ENCODE measurements at regions not wholly inside any gene's neighbourhood (a gene's known extent, or its start where the extent isn't known, plus 50 kb on each side); places are given as distances from the start of the nearest gene placed in this dataset.

- H3K27me3 Mint-ChIP-seq: peaks cover 17 to 27% of the 10 kb centered on the region in 2 donors
- H3K36me3 Mint-ChIP-seq: peaks cover 2 to 9% of the 10 kb centered on the region in 2 donors
- H3K4me3 Mint-ChIP-seq: no peak overlapping the region
- no peak overlapping the region for H3K27ac Mint-ChIP-seq
- DNase-seq: no peak
- ATAC-seq (replicated peaks): no peak
- peaks cover 14 to 19% of the 10 kb centered on the region in 2 donors for H3K9me3 Mint-ChIP-seq
- no peaks in the 10 kb centered on the region for H3K4me1 Mint-ChIP-seq
Measured at GRCh38 chr7:131251371-131251770, 76.3 kb upstream of the MKLN1 start.

- peaks cover 2 to 9% of the 10 kb centered on the region in 2 donors for H3K36me3 Mint-ChIP-seq
- peaks cover 17 to 27% of the 10 kb centered on the region in 2 donors for H3K27me3 Mint-ChIP-seq
- H3K27ac Mint-ChIP-seq: no peak overlapping the region
- no peak for ATAC-seq (replicated peaks)
- no peak for DNase-seq
- H3K9me3 Mint-ChIP-seq: peaks cover 14 to 19% of the 10 kb centered on the region in 2 donors
- H3K4me3 Mint-ChIP-seq: no peak overlapping the region
- no peaks in the 10 kb centered on the region for H3K4me1 Mint-ChIP-seq
Measured at GRCh38 chr7:131252976-131253375, 74.7 kb upstream of the MKLN1 start.

GRCh38 chr7:131254211-131254610 is 73.5 kb upstream of the MKLN1 start:
- DNase-seq (no peak), ATAC-seq (replicated peaks) (no peak)
- Mint-ChIP-seq H3K4me3 (no peak overlapping the region), H3K27ac (no peak overlapping the region), H3K36me3 (peaks cover 2 to 9% of the 10 kb centered on the region in 2 donors), H3K4me1 (no peaks in the 10 kb centered on the region), H3K9me3 (peaks cover 14 to 19% of the 10 kb centered on the region in 2 donors), H3K27me3 (peaks cover 21 to 22% of the 10 kb centered on the region in 2 donors)

- Mint-ChIP-seq H3K4me1 (no peaks in the 10 kb centered on the region), H3K9me3 (peaks cover 14 to 19% of the 10 kb centered on the region in 2 donors), H3K4me3 (no peak overlapping the region), H3K27ac (no peak overlapping the region), H3K27me3 (peaks cover 10 to 11% of the 10 kb centered on the region in 2 donors), H3K36me3 (peaks cover 2 to 9% of the 10 kb centered on the region in 2 donors)
- no peak for ATAC-seq (replicated peaks)
- DNase-seq: no peak
Measured at GRCh38 chr7:131255242-131255641, 72.4 kb upstream of the MKLN1 start.

GRCh38 chr7:131261476-131261994 is 66.1 kb upstream of the MKLN1 start:
- no peak for ATAC-seq (replicated peaks)
- no peak overlapping the region for H3K27ac Mint-ChIP-seq
- H3K9me3 Mint-ChIP-seq: no peaks in the 10 kb centered on the region
- peaks cover 0 to 4% of the 10 kb centered on the region in 2 donors for H3K36me3 Mint-ChIP-seq
- peaks cover 10 to 15% of the 10 kb centered on the region in 2 donors for H3K4me1 Mint-ChIP-seq
- H3K27me3 Mint-ChIP-seq: peaks cover 0 to 4% of the 10 kb centered on the region in 2 donors
- no peak for DNase-seq
- H3K4me3 Mint-ChIP-seq: no peak overlapping the region

- Mint-ChIP-seq H3K27ac (peak overlapping the region; percentile 16), H3K36me3 (peaks cover 0 to 4% of the 10 kb centered on the region in 2 donors), H3K4me3 (peak overlapping the region; percentile 3 to 15), H3K27me3 (no peaks in the 10 kb centered on the region), H3K4me1 (peaks cover 10 to 15% of the 10 kb centered on the region in 2 donors), H3K9me3 (peaks cover 0 to 1% of the 10 kb centered on the region in 2 donors)
- DNase-seq (peak; percentile 19), ATAC-seq (replicated peaks) (peak; percentile 92 to 93)
Measured at GRCh38 chr7:131265227-131265626, 62.4 kb upstream of the MKLN1 start.

- ATAC-seq (replicated peaks) (no peak), DNase-seq (no peak)
- Mint-ChIP-seq H3K4me3 (no peak overlapping the region), H3K36me3 (peaks cover 3 to 4% of the 10 kb centered on the region in 2 donors), H3K27me3 (no peaks in the 10 kb centered on the region), H3K4me1 (peaks cover 13 to 23% of the 10 kb centered on the region in 2 donors), H3K9me3 (peaks cover 5 to 6% of the 10 kb centered on the region in 2 donors), H3K27ac (no peak overlapping the region)
Measured at GRCh38 chr7:131267631-131268030, 60.0 kb upstream of the MKLN1 start.

- Mint-ChIP-seq H3K4me1 (peaks cover 15 to 27% of the 10 kb centered on the region in 2 donors), H3K4me3 (no peak overlapping the region), H3K36me3 (peaks cover 3 to 4% of the 10 kb centered on the region in 2 donors), H3K27me3 (no peaks in the 10 kb centered on the region), H3K9me3 (peaks cover 5 to 6% of the 10 kb centered on the region in 2 donors), H3K27ac (no peak overlapping the region)
- DNase-seq (no peak), ATAC-seq (replicated peaks) (no peak)
Measured at GRCh38 chr7:131268906-131269305, 58.8 kb upstream of the MKLN1 start.

- DNase-seq: no peak
- Mint-ChIP-seq H3K36me3 (peaks cover 0 to 3% of the 10 kb centered on the region in 2 donors), H3K27me3 (no peaks in the 10 kb centered on the region), H3K27ac (no peak overlapping the region), H3K4me1 (peaks cover 10 to 15% of the 10 kb centered on the region in 2 donors), H3K9me3 (peaks cover 5 to 6% of the 10 kb centered on the region in 2 donors), H3K4me3 (peak overlapping the region in 1 of 2 donors; percentile 6)
- ATAC-seq (replicated peaks): no peak
Measured at GRCh38 chr7:131272086-131272485, 55.6 kb upstream of the MKLN1 start.

- Mint-ChIP-seq H3K27me3 (no peaks in the 10 kb centered on the region), H3K4me3 (no peak overlapping the region), H3K36me3 (peaks cover 0 to 3% of the 10 kb centered on the region in 2 donors), H3K27ac (no peak overlapping the region), H3K4me1 (peaks cover 10 to 15% of the 10 kb centered on the region in 2 donors), H3K9me3 (peaks cover 5 to 7% of the 10 kb centered on the region in 2 donors)
- no peak for ATAC-seq (replicated peaks)
- no peak for DNase-seq
Measured at GRCh38 chr7:131274986-131275385, 52.7 kb upstream of the MKLN1 start.

- Mint-ChIP-seq H3K4me3 (no peak overlapping the region), H3K36me3 (peaks cover 0 to 3% of the 10 kb centered on the region in 2 donors), H3K27ac (peak overlapping the region; percentile 6), H3K4me1 (peaks cover 10 to 15% of the 10 kb centered on the region in 2 donors), H3K9me3 (peaks cover 5 to 7% of the 10 kb centered on the region in 2 donors), H3K27me3 (no peaks in the 10 kb centered on the region)
- ATAC-seq (replicated peaks): no peak
- no peak for DNase-seq
Measured at GRCh38 chr7:131276190-131276589, 51.5 kb upstream of the MKLN1 start.

- H3K4me1 Mint-ChIP-seq: peaks cover 10 to 15% of the 10 kb centered on the region in 2 donors
- no peak for ATAC-seq (replicated peaks)
- peaks cover 5 to 7% of the 10 kb centered on the region in 2 donors for H3K9me3 Mint-ChIP-seq
- no peak overlapping the region for H3K4me3 Mint-ChIP-seq
- no peaks in the 10 kb centered on the region for H3K27me3 Mint-ChIP-seq
- DNase-seq: no peak
- no peak overlapping the region for H3K27ac Mint-ChIP-seq
- peaks cover 0 to 3% of the 10 kb centered on the region in 2 donors for H3K36me3 Mint-ChIP-seq
Measured at GRCh38 chr7:131276748-131277147, 50.9 kb upstream of the MKLN1 start.

All from stimulated activated naive B cell treated with anti-CD40 and anti-IgM and Interleukin-4, amounts not matched to agents 10 μg/mL and 1 μg/mL and 100 μg/mL, for 72 hours (primary cell).